WERI-Rb-1 (cell line): ENCODE measurements at regions not wholly inside any gene's neighbourhood (a gene's known extent, or its start where the extent isn't known, plus 50 kb on each side); places are given as distances from the start of the nearest gene placed in this dataset.

Experiments used
- DNase-seq: peaks from one replicate; pipeline ENCODE4 v3.0.0-alpha.2; 2020
- H3K27ac ChIP-seq: fragments of 250-450 bp; sonication (Bioruptor Pico); 2 replicates; pipeline ENCODE4 v1.5.1; 2020; ENCODE audit warnings: mild to moderate bottlenecking, moderate library complexity
- H3K27me3 ChIP-seq: fragments of 250-450 bp; sonication (Bioruptor Pico); 2 replicates; pipeline ENCODE4 v1.5.1; 2021; ENCODE audit warnings: mild to moderate bottlenecking, low read depth, moderate library complexity; ENCODE audit not compliant: insufficient read depth, severe bottlenecking
- H3K36me3 ChIP-seq: fragments of 250-450 bp; sonication (Bioruptor Pico); 2 replicates; pipeline ENCODE4 v1.5.1; 2020; ENCODE audit warnings: mild to moderate bottlenecking, moderate library complexity
- H3K4me3 ChIP-seq: 2 replicates; pipeline ENCODE4 v1.5.1; 2011; ENCODE audit warnings: low read depth, mild to moderate bottlenecking, control low read depth, low read length
- H3K9me3 ChIP-seq: fragments of 250-450 bp; sonication (Bioruptor Pico); 2 replicates; pipeline ENCODE4 v1.5.1; 2021; ENCODE audit warnings: mild to moderate bottlenecking, moderate library complexity; ENCODE audit not compliant: severe bottlenecking
- TF ChIP-seq, protein P1 (sequence below): IDR thresholded peaks from 2 replicates; pipeline ENCODE4 v1.5.1; 2011; ENCODE audit warnings: low read depth, mild to moderate bottlenecking, control low read depth, inconsistent platforms, low read length

- H3K36me3 ChIP-seq: no peaks in the 10 kb centered on the region
- TF ChIP-seq, protein P1, sequence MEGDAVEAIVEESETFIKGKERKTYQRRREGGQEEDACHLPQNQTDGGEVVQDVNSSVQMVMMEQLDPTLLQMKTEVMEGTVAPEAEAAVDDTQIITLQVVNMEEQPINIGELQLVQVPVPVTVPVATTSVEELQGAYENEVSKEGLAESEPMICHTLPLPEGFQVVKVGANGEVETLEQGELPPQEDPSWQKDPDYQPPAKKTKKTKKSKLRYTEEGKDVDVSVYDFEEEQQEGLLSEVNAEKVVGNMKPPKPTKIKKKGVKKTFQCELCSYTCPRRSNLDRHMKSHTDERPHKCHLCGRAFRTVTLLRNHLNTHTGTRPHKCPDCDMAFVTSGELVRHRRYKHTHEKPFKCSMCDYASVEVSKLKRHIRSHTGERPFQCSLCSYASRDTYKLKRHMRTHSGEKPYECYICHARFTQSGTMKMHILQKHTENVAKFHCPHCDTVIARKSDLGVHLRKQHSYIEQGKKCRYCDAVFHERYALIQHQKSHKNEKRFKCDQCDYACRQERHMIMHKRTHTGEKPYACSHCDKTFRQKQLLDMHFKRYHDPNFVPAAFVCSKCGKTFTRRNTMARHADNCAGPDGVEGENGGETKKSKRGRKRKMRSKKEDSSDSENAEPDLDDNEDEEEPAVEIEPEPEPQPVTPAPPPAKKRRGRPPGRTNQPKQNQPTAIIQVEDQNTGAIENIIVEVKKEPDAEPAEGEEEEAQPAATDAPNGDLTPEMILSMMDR: no peak
- H3K27ac ChIP-seq: no peak overlapping the region
- H3K4me3 ChIP-seq: no peak overlapping the region
- DNase-seq: no peak
- no peaks in the 10 kb centered on the region for H3K9me3 ChIP-seq
- H3K27me3 ChIP-seq: peaks cover 52% of the 10 kb centered on the region
Observed at GRCh38 chr3:181976526-181976925, 264.8 kb downstream of the SOX2 start.

DNA sequence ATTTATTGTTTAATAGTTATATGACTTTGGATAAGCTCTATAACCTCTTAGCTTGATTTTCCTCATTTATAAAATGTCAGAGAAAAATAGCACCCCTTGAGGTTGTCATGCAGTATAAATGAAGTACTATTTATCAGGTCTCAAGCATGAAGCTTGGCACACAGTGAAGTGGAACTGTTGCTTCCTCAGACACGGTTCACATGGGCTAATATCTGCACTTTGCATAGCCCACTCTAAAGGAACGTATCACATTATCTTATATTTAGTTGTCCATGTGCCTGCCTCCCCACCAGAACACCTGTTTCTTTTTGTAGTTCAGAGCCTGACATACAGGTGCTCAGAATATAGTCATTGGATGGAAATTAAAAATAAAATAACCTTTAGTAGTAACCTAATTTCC, 273.7 kb downstream of the SOX2 start:
- TF ChIP-seq, protein P1: no peak
- peaks cover 38% of the 10 kb centered on the region for H3K27me3 ChIP-seq

DNA sequence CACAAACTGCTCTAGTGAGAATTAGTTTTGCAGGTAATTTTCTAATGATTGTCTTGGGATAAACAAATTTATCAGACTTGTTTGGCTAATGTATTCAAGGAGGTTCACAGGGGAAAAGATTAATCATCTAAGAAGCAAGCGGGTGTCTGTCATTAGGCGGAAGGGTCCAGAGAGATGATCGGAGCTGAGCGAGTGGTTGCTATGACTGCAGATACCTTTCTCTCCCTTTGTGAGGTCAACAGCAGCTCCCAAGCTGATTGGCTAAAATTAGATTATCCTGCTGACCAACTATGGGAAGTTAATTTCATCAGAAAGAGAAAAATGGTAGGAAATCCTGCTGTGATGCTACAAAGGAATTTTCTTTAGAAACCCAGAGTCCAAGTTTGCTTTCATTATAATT, 276.0 kb downstream of the SOX2 start:
- TF ChIP-seq, protein P1: no peak
- Histone ChIP-seq H3K36me3 (no peaks in the 10 kb centered on the region), H3K27ac (no peak overlapping the region), H3K9me3 (no peaks in the 10 kb centered on the region), H3K4me3 (no peak overlapping the region), H3K27me3 (peaks cover 33% of the 10 kb centered on the region)
- DNase-seq: no peak

More for the DNA sequence above, 273.7 kb downstream of the SOX2 start:
- no peaks in the 10 kb centered on the region for H3K36me3 ChIP-seq
- no peaks in the 10 kb centered on the region for H3K9me3 ChIP-seq
- no peak for DNase-seq
- no peak overlapping the region for H3K4me3 ChIP-seq
- no peak overlapping the region for H3K27ac ChIP-seq

- no peak overlapping the region for H3K27ac ChIP-seq
- H3K9me3 ChIP-seq: no peaks in the 10 kb centered on the region
- TF ChIP-seq, protein P1: no peak
- no peak overlapping the region for H3K4me3 ChIP-seq
- H3K27me3 ChIP-seq: peaks cover 58% of the 10 kb centered on the region
- H3K36me3 ChIP-seq: no peaks in the 10 kb centered on the region
- no peak for DNase-seq
Observed at GRCh38 chr3:181998828-181999227, 287.1 kb downstream of the SOX2 start.

DNA sequence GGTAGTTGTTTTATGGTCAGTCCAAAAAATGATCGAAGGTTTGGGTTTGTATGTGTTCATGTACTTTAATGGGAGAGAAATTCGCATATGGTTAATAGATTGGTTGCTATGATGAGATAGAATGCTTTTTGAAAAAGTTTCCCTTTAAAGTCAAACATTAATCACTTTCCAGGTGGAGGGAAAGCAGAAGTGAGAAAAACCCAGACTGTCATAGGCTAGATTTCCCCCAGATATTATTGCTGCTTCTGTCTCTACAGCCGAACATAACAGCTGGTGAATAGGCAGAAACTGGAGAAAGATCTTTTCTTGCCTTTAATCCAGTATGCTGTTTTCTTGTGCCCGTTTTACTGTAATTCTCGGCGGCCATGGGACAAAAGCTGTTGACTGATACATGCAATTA, 287.6 kb downstream of the SOX2 start:
- H3K27ac ChIP-seq: no peak overlapping the region
- DNase-seq: no peak
- peaks cover 60% of the 10 kb centered on the region for H3K27me3 ChIP-seq
- TF ChIP-seq, protein P1: no peak
- H3K36me3 ChIP-seq: no peaks in the 10 kb centered on the region
- no peaks in the 10 kb centered on the region for H3K9me3 ChIP-seq
- H3K4me3 ChIP-seq: no peak overlapping the region

- no peak overlapping the region for H3K4me3 ChIP-seq
- no peaks in the 10 kb centered on the region for H3K9me3 ChIP-seq
- peaks cover 65% of the 10 kb centered on the region for H3K27me3 ChIP-seq
- no peak overlapping the region for H3K27ac ChIP-seq
- TF ChIP-seq, protein P1: no peak
- no peaks in the 10 kb centered on the region for H3K36me3 ChIP-seq
- DNase-seq: no peak
Observed at GRCh38 chr3:182000447-182000846, 288.7 kb downstream of the SOX2 start.
